H9 (cell line): ENCODE measurements at regions not wholly inside any gene's neighbourhood (a gene's known extent, or its start where the extent isn't known, plus 50 kb on each side); places are given as distances from the start of the nearest gene placed in this dataset.

Experiments used
- DNase-seq: peaks from one replicate; pipeline ENCODE4 v3.0.0-alpha.2; 2017
- H2AFZ ChIP-seq: one replicate; pipeline ENCODE4 v1.6.1; 2013; ENCODE audit warnings: mild to moderate bottlenecking, low read length, control low read depth, moderate library complexity
- H2AK5ac ChIP-seq: 2 replicates; pipeline ENCODE4 v1.6.1; 2013; ENCODE audit warnings: low read length, control low read depth, mixed read lengths; ENCODE audit not compliant: insufficient read length
- H2BK120ac ChIP-seq: one replicate; pipeline ENCODE4 v1.6.1; 2013; ENCODE audit warnings: low read depth, mild to moderate bottlenecking, low read length, control low read depth, inconsistent platforms; ENCODE audit not compliant: poor library complexity, severe bottlenecking
- H2BK12ac ChIP-seq: 2 replicates; pipeline ENCODE4 v1.6.1; 2013; ENCODE audit warnings: low read length, control low read depth, mixed read lengths, low read depth; ENCODE audit not compliant: insufficient read length
- H2BK15ac ChIP-seq: 2 replicates; pipeline ENCODE4 v1.6.1; 2013; ENCODE audit warnings: low read depth, low read length, control low read depth
- H2BK20ac ChIP-seq: one replicate; pipeline ENCODE4 v1.6.1; 2013; ENCODE audit warnings: low read depth, mild to moderate bottlenecking, low read length, control low read depth, inconsistent platforms; ENCODE audit not compliant: poor library complexity, severe bottlenecking
- H2BK5ac ChIP-seq: 2 replicates; pipeline ENCODE4 v1.6.1; 2013; ENCODE audit warnings: low read length, control low read depth, mixed read lengths; ENCODE audit not compliant: insufficient read length
- H3K14ac ChIP-seq: 2 replicates; pipeline ENCODE4 v1.6.1; 2013; ENCODE audit warnings: low read length, control low read depth; ENCODE audit not compliant: insufficient read depth
- H3K18ac ChIP-seq: 2 replicates; pipeline ENCODE4 v1.6.1; 2013; ENCODE audit warnings: low read depth, mild to moderate bottlenecking, mixed read lengths, low read length, control low read depth; ENCODE audit not compliant: insufficient read length
- H3K23ac ChIP-seq: 2 replicates; pipeline ENCODE4 v1.6.1; 2013; ENCODE audit warnings: low read length, control low read depth, mixed read lengths, low read depth; ENCODE audit not compliant: insufficient read length
- H3K23me2 ChIP-seq: 2 replicates; pipeline ENCODE4 v1.6.1; 2013; ENCODE audit warnings: low read depth, mild to moderate bottlenecking, mixed read lengths, low read length, control low read depth; ENCODE audit not compliant: insufficient read length, poor library complexity, severe bottlenecking
- H3K27ac ChIP-seq: 2 replicates; pipeline ENCODE4 v1.5.1; 2013; ENCODE audit warnings: low read length, control low read depth, mixed read lengths, low read depth; ENCODE audit not compliant: insufficient read length
- H3K27me3 ChIP-seq: 2 replicates; pipeline ENCODE4 v1.6.1; 2013; ENCODE audit warnings: low read length, control low read depth, inconsistent platforms; ENCODE audit not compliant: insufficient read depth
- H3K4ac ChIP-seq: 2 replicates; pipeline ENCODE4 v1.6.1; 2013; ENCODE audit warnings: low read depth, mild to moderate bottlenecking, control low read depth, inconsistent platforms, low read length, moderate library complexity
- H3K4me1 ChIP-seq: 2 replicates; pipeline ENCODE4 v1.6.1; 2013; ENCODE audit warnings: low read length, control low read depth, inconsistent platforms; ENCODE audit not compliant: insufficient read depth
- H3K4me2 ChIP-seq: 2 replicates; pipeline ENCODE4 v1.6.1; 2013; ENCODE audit warnings: low read length, control low read depth, mixed read lengths; ENCODE audit not compliant: insufficient read length, insufficient read depth
- H3K56ac ChIP-seq: 2 replicates; pipeline ENCODE4 v1.6.1; 2013; ENCODE audit warnings: low read depth, mild to moderate bottlenecking, mixed read lengths, low read length, control low read depth; ENCODE audit not compliant: insufficient read length
- H3K79me1 ChIP-seq: 2 replicates; pipeline ENCODE4 v1.6.1; 2013; ENCODE audit warnings: low read depth, mild to moderate bottlenecking, moderate library complexity, low read length, control low read depth, inconsistent platforms; ENCODE audit not compliant: insufficient read depth, poor library complexity, severe bottlenecking
- H3K79me2 ChIP-seq: 2 replicates; pipeline ENCODE4 v1.6.1; 2013; ENCODE audit warnings: low read length, control low read depth, inconsistent platforms; ENCODE audit not compliant: insufficient read depth
- H3K9ac ChIP-seq: 2 replicates; pipeline ENCODE4 v1.6.1; 2013; ENCODE audit warnings: low read length, control low read depth, mixed read lengths; ENCODE audit not compliant: insufficient read length; ENCODE audit errors: extremely low read depth
- H3K9me3 ChIP-seq: one replicate; pipeline ENCODE4 v1.6.1; 2013; ENCODE audit warnings: low read depth, low read length, inconsistent platforms; ENCODE audit not compliant: control insufficient read depth
- H3T11ph ChIP-seq: one replicate; pipeline ENCODE4 v1.6.1; 2013; ENCODE audit warnings: mild to moderate bottlenecking, low read length, control low read depth, inconsistent platforms
- H4K20me1 ChIP-seq: one replicate; pipeline ENCODE4 v1.6.1; 2013; ENCODE audit not compliant: control insufficient read depth, insufficient read length, insufficient read depth
- H4K5ac ChIP-seq: 2 replicates; pipeline ENCODE4 v1.6.1; 2013; ENCODE audit warnings: low read depth, mild to moderate bottlenecking, mixed read lengths, low read length, control low read depth; ENCODE audit not compliant: insufficient read length
- H4K8ac ChIP-seq: replicated peaks from 2 replicates; pipeline ENCODE4 v1.6.1; 2013; ENCODE audit warnings: low read length, control low read depth, mixed read lengths, low read depth; ENCODE audit not compliant: insufficient read length
- H4K91ac ChIP-seq: 2 replicates; pipeline ENCODE4 v1.6.1; 2013; ENCODE audit warnings: low read depth, mild to moderate bottlenecking, moderate library complexity, mixed read lengths, low read length, control low read depth; ENCODE audit not compliant: insufficient read length
- H3K27ac Mint-ChIP-seq, 3 experiments: 2 replicates in 2 of 3; 3 replicates in 1 of 3; pipeline ENCODE4 v1.8.0; 2020 to 2021; ENCODE audit warnings: mixed read lengths in 3 of 3, mild to moderate bottlenecking in 1 of 3, moderate library complexity in 1 of 3
- H3K27me3 Mint-ChIP-seq: 2 replicates; pipeline ENCODE4 v1.8.0; 2021; ENCODE audit warnings: low read depth, mild to moderate bottlenecking, moderate library complexity, mixed read lengths
- H3K36me3 Mint-ChIP-seq, 3 experiments: 2 replicates in 2 of 3; 3 replicates in 1 of 3; pipeline ENCODE4 v1.8.0; 2020 to 2021; ENCODE audit warnings: low read depth in 3 of 3, mixed read lengths in 3 of 3; ENCODE audit not compliant: insufficient read depth in 1 of 3
- H3K4me1 Mint-ChIP-seq, 2 experiments: 2 replicates each; pipeline ENCODE4 v1.8.0; 2020; ENCODE audit warnings: mixed read lengths in 2 of 2
- H3K4me3 Mint-ChIP-seq, 2 experiments: 2 replicates in 1 of 2; 3 replicates in 1 of 2; pipeline ENCODE4 v1.8.0; 2020 to 2021; ENCODE audit warnings: mild to moderate bottlenecking in 2 of 2, mixed read lengths in 2 of 2, moderate library complexity in 1 of 2
- H3K9me3 Mint-ChIP-seq, 2 experiments: 2 replicates in 1 of 2; 3 replicates in 1 of 2; pipeline ENCODE4 v1.8.0; 2020; ENCODE audit warnings: mild to moderate bottlenecking in 2 of 2, mixed read lengths in 2 of 2, moderate library complexity in 1 of 2
- CTCF ChIP-seq: fragments of 200-600 bp; sonication (generic); conservative IDR thresholded peaks from 3 replicates; pipeline ENCODE4 v1.8.0; 2021; ENCODE audit warnings: antibody characterized with exemption, mild to moderate bottlenecking
- WGBS: extraction: QIAGEN DNeasy Blood & Tissue Kit; methylation state at CpG from one replicate; pipeline ENCODE4 v1.1.7; 2013; ENCODE audit warnings: missing lambda C conversion rate, low lambda C conversion rate, mixed read lengths; ENCODE audit not compliant: insufficient read length; ENCODE audit errors: extremely low coverage; 5-methylcytosine and 5-hydroxymethylcytosine counted together

DNA sequence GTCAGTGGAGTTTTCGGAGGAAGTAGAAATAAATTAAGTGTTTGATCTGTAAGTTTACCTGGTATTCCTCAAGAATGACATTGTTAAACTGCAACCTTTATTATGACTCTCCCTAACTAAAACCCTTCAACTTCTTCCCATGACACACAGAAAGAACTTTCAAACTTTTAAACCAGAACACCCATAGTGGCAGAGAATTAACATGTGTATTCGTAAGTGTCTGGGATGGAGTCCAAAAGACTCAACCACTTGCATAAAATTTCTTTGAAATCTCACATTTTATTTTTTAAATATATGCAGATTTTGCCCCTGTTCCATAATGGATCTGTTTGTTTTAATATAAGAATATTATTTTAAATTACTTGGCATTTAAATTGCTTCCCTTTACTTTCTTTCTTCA is 54.6 kb upstream of the PLXNA4 start:
- Mint-ChIP-seq H3K9me3 (no peaks in the 10 kb centered on the region; a peak in 1 of 5 replicates), H3K27me3 (peaks cover 10% of the 10 kb centered on the region)
- no CpG with 5 or more reads among the region's 2 CpGs for WGBS

More for the DNA sequence above, 54.6 kb upstream of the PLXNA4 start:
- Histone ChIP-seq H3K23me2 (no peaks in the 10 kb centered on the region), H4K8ac (no peak overlapping the region), H2BK5ac (no peak overlapping the region), H3K23ac (no peak overlapping the region), H3K9ac (no peak overlapping the region), H3K4ac (no peak overlapping the region), H3K14ac (no peak overlapping the region), H3K4me1 (peaks cover 4% of the 10 kb centered on the region; the same call in 1 of the 2 replicates), H2BK20ac (no peak overlapping the region), H2BK120ac (no peak overlapping the region), H2AFZ (no peak overlapping the region), H4K20me1 (no peaks in the 10 kb centered on the region), H2BK12ac (no peak overlapping the region), H2BK15ac (no peak overlapping the region), H3K18ac (no peak overlapping the region), H3K79me2 (no peaks in the 10 kb centered on the region), H4K91ac (no peak overlapping the region), H3K56ac (no peak overlapping the region), H3K4me2 (no peak overlapping the region), H3T11ph (no peak overlapping the region), H4K5ac (no peak overlapping the region), H3K9me3 (no peaks in the 10 kb centered on the region), H3K27ac (no peak overlapping the region), H3K27me3 (no peaks in the 10 kb centered on the region), H2AK5ac (no peak overlapping the region), H3K79me1 (no peaks in the 10 kb centered on the region)
- no peak for DNase-seq
- TF ChIP-seq CTCF, result no peak
- no peak overlapping the region for H3K27ac Mint-ChIP-seq
- H3K4me3 Mint-ChIP-seq, result no peak overlapping the region
- peaks cover 15 to 17% of the 10 kb centered on the region in 2 experiments for H3K4me1 Mint-ChIP-seq
- no peaks in the 10 kb centered on the region for H3K36me3 Mint-ChIP-seq
